ENCODE measurements at regions not wholly inside any gene's neighbourhood (a gene's known extent, or its start where the extent isn't known, plus 50 kb on each side); places are given as distances from the start of the nearest gene placed in this dataset.

- TF ChIP-seq CTCF (IDR thresholded peaks at IDR 0.05) (no peak), POLR2A (IDR thresholded peaks at IDR 0.05) (no peak)
These were observed 53.5 kb upstream of the CNTLN start for GRCh38 chr9:17081351-17081750.

All from Peyer's patch (tissue), 4 donors.